SU-DHL-6 (cell line): ENCODE measurements at regions not wholly inside any gene's neighbourhood (a gene's known extent, or its start where the extent isn't known, plus 50 kb on each side); places are given as distances from the start of the nearest gene placed in this dataset.

Source experiments
- EZH2phosphoT487 ChIP-seq: fragments of 200-600 bp; sonication (generic), shearing (Covaris generic); conservative IDR thresholded peaks from 2 replicates; pipeline ENCODE4 v1.6.1; 2018; ENCODE audit warnings: mild to moderate bottlenecking, antibody characterized with exemption, low read length, moderate library complexity, mixed read lengths
- TF ChIP-seq, protein P1 (sequence below): fragments of 200-600 bp; sonication (generic); IDR thresholded peaks from one replicate; pipeline ENCODE4 v1.5.1; 2017; ENCODE audit warnings: antibody characterized with exemption, mild to moderate bottlenecking, low read length, moderate library complexity; ENCODE audit not compliant: insufficient read depth, poor library complexity, severe bottlenecking

DNA sequence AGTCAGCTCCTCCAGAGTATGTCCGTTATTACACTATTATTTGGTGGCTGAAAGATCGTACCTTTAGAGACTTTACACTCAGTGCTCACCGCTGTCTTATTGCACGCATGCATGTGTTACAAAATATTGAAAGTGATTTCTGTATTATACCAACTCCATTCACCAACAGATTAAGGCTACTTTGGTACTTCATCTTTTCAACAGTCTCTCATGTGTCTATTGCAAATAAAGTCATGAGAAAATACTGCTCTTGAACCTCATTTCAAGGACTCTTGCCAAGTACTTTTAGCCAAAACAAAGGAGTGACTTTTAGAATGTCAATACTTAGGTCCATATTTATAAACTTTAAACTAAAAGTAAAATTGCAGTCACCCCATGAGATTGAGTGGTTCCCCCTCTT is 503.6 kb downstream of the TMEM121 start:
- TF ChIP-seq, protein P1, sequence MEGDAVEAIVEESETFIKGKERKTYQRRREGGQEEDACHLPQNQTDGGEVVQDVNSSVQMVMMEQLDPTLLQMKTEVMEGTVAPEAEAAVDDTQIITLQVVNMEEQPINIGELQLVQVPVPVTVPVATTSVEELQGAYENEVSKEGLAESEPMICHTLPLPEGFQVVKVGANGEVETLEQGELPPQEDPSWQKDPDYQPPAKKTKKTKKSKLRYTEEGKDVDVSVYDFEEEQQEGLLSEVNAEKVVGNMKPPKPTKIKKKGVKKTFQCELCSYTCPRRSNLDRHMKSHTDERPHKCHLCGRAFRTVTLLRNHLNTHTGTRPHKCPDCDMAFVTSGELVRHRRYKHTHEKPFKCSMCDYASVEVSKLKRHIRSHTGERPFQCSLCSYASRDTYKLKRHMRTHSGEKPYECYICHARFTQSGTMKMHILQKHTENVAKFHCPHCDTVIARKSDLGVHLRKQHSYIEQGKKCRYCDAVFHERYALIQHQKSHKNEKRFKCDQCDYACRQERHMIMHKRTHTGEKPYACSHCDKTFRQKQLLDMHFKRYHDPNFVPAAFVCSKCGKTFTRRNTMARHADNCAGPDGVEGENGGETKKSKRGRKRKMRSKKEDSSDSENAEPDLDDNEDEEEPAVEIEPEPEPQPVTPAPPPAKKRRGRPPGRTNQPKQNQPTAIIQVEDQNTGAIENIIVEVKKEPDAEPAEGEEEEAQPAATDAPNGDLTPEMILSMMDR = no peak
- no peak for TF ChIP-seq EZH2phosphoT487
